Hematopoietic multipotent progenitor cell (in vitro differentiated cells): ENCODE measurements at regions not wholly inside any gene's neighbourhood (a gene's known extent, or its start where the extent isn't known, plus 50 kb on each side); places are given as distances from the start of the nearest gene placed in this dataset.

Experiments
- DNase-seq, 3 donors: peaks; one replicate each; pipeline ENCODE4 v3.0.0-alpha.2; 2011 to 2015; ENCODE audit warnings: low read depth in 2 of 3, low spot score in 2 of 3

DNA sequence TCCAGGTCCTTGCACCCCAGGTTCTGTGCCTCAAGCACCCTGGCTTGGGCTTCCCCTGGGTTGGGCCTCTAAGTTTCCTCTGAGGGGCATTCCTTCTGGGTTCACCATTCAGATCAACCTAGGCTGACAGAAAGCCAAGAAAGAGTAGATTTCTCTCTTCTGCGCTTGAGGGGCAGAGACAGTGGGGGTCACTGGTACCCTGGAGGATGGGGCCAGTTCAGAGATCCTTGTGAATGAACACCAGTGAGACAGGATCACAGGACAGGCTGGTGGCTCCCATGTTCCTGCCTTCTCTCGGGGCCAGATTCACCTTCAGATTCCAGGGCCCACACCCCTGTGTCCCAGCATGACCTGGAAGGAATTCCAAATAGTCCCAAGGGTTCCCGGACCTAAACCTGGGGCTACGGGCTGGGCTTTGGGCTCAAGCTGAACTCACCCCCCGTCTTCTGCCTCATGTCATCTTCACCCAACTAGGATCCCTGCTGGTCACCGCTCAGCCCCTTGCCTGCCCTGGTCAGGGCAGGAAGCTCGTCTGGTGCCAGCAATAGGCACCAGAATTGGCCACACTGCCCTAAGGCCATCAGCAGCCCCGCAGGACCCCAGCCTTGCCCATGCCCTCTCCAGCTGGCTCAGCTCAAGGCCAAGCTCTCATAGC, 91.8 kb upstream of the MVB12B start:
- DNase-seq: no peak

DNA sequence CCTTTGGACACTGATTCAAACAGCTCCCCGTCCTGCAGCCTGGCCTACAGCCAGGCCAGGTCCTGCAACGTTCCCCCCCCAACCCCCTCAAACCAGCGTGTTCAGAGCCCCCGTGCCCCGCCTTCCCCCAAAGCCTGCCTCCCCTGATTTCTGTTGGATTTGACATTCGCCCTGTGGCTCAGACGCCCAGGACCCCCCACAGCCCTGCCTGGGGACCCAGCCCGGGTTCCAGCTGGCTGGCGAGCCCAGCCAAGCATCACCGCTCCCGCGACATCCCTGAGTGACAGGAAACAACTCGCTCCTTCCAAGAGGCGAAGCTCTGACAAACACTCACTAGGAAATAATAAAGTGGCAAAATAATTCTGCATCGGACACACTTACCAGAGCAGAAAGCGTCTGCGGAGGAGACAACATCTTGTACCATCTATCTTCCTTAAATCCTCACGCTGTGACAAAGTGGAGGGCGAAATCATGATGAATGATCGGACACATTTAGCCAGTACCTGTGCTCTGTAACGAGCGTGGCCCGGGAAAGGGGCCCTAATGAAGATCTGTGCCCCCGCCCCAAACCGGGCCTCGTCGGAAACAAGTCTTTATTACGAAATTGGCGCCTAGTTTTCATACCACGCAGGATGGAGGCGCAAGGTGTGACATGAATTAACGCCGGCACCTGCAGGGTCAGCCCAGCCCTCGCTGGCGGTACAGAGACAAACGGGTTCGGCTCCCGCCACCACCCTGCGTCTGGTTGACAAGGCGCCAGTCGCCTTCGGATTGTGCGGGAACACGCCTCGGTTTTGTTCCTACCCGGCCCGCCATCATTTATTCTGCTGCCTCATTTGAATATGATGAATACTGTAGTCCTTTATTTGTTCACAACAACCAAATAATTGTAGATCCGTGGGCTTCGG, 91.0 kb upstream of the MVB12B start:
- DNase-seq: no peak

DNA sequence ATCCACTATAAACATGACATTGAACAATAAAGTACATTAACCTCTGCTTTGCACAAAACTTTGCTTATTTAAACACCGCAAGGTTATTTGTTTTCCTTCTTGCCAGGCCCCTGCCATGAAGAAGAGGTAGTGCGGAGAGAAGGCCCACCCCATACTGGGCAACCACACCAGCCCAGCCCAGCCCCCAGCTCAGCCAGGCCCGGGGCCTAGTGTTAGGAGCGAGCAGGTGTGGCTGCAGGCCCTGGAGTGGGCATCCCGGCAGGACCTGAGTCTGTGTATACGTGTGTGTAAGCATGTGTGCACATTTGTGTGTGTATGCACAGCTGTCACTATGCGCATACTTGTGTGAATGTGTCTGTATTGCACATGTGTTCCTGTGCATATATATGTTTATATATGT, 90.4 kb upstream of the MVB12B start:
- no peak for DNase-seq

DNA sequence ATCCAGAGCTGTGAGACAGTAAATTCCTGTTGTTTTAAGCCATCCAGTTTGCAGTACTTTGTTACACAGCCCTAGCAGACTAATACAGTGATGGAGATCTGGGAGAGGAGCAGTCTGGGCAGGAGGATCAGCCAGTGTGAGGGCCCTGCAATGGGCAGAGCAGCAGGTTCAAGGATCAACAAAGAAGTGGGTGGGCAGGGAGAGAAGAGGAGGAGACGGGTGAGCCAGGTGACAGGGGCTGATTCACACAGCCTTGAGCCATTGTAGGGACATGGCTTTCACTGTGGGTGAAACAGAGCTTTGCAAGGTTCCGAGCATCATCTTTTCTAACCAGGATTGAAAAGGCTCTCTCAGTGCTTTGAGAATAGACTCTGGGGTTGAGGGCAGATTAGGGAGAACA, 88.2 kb upstream of the MVB12B start:
- no peak for DNase-seq

DNA sequence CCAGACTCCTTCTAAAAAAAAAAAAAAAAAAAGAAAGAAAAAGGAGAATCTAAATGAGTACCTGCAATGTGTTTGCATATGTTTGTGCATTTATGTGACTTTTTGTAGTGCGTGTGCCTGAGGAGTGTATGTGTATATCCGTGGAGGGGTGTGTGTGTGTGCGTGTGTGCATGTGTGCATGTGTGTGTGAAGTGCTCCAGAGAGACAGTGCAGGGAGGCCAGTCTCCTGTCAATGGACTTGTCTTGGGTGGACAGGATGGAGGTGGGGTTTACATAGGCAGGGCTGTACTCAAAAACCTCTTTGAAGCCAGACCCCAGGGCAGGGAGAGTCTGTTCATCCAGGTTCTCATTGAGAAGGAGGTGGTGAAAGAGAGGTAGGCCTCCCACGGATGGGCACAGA, 87.1 kb upstream of the MVB12B start:
- DNase-seq: no peak

DNA sequence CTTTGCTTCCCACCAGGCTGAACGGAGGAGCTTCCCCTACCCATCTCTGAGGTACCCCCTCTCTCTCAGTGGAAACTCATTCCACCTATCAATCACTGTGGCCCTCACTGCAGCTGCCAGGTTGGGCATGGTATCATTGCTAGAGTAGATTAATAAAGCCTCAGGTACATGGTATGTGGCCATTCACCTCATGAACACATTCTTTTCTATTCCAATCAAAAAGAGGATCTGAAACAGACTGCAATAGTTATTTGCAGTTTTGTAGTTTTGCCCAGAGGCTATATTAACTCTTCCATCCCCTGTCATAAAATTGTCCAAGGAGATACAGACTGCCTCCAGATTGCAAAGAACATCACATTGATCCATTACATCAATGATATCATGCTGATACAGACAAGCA, 85.8 kb upstream of the MVB12B start:
- no peak for DNase-seq

DNA sequence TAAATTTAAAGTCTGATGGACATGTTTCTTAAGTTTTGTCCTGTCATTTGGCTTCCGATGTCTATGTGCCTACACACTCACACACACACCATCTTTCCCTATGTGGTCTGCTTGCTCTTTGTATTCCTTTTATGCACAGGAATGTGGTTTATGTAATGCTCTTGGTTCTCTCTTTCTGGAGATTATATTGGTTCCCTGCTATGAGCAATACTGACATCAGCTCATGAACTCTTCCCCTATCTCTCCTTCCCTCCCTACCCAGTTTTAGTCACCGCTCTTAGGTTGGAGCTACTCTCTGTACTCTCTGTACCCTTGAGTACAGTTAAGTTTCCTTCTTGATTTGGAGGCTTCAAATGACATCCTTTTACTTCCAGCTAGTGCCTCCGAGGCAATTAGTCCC, 77.9 kb upstream of the MVB12B start:
- no peak for DNase-seq

DNA sequence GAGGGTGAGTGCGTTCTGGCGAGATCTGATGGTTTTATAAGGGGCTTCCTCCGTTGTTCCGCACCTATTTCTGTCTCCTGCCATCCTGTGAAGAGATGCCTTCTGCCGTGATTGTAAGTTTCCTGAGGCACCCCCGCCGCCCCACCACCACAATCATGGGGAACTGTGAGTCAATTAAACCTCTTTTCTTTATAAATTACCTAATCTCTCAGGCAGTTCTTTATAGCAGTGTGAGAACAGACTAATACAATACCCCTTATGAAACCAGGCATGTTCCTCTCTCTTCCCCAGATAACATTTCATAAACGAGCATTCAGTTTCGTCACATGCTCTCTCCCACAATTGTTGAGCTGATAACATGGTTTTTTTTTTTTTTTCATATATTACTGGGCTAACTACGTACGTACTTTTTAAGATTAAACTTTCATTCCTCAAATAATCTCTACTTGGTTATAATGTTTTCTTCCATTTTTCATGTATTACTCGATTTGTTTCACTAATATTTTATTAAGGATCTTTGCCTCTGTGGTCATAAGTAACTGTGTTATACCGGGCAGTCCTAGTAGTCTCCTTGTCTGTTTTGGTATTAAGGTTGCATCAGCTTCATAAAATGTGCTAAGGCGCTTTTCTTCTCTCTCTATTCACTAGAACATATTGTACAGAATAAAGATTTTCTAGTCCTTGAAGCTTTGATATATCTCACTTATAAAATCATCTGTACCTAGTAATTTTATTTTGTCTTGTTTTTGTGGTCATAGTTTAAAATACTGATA, 64.9 kb upstream of the MVB12B start:
- no peak for DNase-seq

DNA sequence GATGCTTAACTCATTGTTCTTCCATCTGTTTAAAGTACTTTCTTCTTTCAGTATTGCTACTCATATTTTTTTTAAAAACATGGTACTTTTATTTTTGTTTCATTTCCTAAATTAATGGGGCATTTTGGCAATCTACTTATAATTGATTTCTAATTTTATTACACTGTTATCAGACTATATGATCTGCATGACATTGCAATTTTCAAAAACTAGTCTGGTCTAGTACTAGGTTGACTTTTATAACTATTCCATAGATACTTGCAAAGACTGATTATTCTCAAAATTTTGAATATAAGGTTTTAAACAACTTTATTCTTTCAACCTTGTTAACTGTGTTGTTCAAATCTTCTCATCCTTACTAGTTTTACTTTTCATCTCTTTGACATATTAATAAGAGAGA, 63.9 kb upstream of the MVB12B start:
- DNase-seq: no peak

DNA sequence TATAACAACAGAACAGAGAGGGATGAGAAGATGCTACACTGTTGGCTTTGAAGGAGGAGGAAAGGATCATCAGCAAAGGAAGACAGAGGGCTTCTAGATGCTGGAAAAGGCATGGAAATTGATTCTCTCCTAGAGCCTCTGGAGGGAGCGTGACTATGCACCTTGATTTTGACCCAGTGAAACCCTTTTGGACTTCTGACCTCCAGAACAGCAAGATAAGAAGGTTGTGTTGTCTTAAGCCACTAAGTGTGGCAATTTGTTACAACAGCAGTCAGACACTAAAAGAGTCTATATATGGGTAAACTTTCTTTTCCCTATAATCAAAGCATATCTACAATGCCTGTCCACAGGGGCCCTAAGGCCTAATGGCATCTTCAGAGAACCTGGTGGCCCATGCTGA, 56.1 kb upstream of the MVB12B start:
- DNase-seq: no peak

DNA sequence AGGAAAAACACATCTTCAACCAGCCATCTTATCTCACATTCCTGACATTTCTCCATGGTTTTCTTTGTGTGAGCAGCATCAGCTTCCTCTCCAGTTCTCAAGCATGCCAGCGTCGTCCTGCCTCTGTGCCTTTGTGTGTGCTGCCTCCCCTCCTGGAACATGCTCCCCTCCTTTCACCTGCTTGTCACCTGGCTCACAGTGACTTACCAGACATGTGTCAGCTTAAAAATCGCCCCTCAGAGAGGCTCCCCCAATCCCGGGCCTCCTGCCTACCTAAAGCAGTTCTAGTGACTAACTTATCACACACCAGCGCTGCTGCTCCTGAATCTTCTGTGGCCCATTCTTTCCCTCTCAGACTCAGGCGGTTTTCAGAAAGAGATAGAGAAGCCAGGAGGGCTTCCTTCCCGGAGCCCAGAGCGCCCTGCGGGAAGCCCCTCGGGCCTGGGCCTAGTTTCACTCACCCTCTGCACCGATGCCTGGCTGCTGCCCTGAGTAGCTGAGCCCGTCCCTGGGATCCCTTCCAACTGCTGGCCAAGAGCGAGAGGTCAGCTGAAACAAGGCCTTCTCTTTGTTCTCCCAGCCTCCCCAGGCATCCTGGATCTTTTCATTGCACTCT, 51.1 kb upstream of the MVB12B start:
- DNase-seq: no peak

DNA sequence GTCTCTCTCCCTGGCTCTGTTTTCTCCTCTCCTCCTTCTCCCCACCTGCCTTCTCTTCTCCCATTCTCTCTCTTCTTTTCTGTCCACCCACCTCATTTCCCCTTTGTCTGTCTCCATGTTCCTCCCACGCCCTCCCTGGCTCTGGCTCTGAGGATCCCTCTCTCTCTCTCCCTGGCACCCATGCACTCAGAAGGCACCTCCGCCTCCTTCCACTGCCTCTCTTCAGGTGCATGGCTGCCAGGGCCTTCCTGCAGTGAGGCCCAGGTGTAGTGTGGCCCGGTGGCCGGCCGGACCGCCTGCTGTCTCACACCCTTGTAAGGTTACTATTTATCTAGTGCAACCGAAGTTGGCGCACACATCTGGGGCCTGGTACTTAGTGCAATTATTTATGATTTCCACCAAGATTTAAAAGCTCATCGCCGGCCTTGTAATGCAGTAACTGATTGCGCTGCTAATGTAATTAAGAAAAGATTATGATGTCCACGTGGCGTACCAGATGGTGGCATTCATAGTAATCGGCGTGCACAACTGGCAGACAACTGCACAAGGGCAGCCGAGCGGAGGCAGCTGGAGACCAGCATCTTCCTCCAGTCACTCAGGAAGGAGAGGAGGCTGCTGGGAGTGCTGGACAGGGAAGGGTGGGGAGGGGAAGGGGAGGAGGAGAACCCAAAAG, 50.4 kb upstream of the MVB12B start:
- DNase-seq: no peak
